ENCODE measurements at regions not wholly inside any gene's neighbourhood (a gene's known extent, or its start where the extent isn't known, plus 50 kb on each side); places are given as distances from the start of the nearest gene placed in this dataset.

- TF ChIP-seq PPARA (CRISPR knock-in tag; IDR thresholded peaks at IDR 0.05; ENCODE audit: borderline replicate concordance) (no peak), CSRNP3 (CRISPR knock-in tag; IDR thresholded peaks at IDR 0.05) (no peak), CSDC2 (CRISPR knock-in tag; IDR thresholded peaks at IDR 0.05) (no peak), ZFP30 (CRISPR knock-in tag; IDR thresholded peaks at IDR 0.05) (no peak), BACH2 (CRISPR knock-in tag; IDR thresholded peaks at IDR 0.05; ENCODE audit: borderline replicate concordance) (no peak), RARB (CRISPR knock-in tag; IDR thresholded peaks at IDR 0.05) (no peak), ZNF565 (CRISPR knock-in tag; conservative IDR thresholded peaks at IDR 0.05; ENCODE audit: low read depth) (no peak), ZFP3 (CRISPR knock-in tag; IDR thresholded peaks at IDR 0.05) (no peak), GLIS3 (CRISPR knock-in tag; IDR thresholded peaks at IDR 0.05) (no peak), ZNF8 (CRISPR knock-in tag; IDR thresholded peaks at IDR 0.05) (no peak), ARNTL (CRISPR knock-in tag; IDR thresholded peaks at IDR 0.05; ENCODE audit: borderline replicate concordance, low read depth) (no peak), TSHZ2 (CRISPR knock-in tag; IDR thresholded peaks at IDR 0.05) (no peak), ISL1 (CRISPR knock-in tag; IDR thresholded peaks at IDR 0.05) (no peak), PATZ1 (CRISPR knock-in tag; IDR thresholded peaks at IDR 0.05; ENCODE audit: borderline replicate concordance) (no peak), ZC3H10 (CRISPR knock-in tag; IDR thresholded peaks at IDR 0.05) (no peak), POU6F1 (CRISPR knock-in tag; IDR thresholded peaks at IDR 0.05; ENCODE audit: borderline replicate concordance, low read depth) (no peak), SNAI2 (CRISPR knock-in tag; IDR thresholded peaks at IDR 0.05) (no peak), CREB5 (CRISPR knock-in tag; IDR thresholded peaks at IDR 0.05; ENCODE audit: low read depth) (no peak), TCF4 (CRISPR knock-in tag; IDR thresholded peaks at IDR 0.05; ENCODE audit: borderline replicate concordance) (no peak)
Measured at GRCh38 chr9:105065098-105066088, 137.4 kb upstream of the ABCA1 start.

GRCh38 chr9:105066275-105066865 is 138.4 kb upstream of the ABCA1 start:
- ATAC-seq: no peak
- no peak for TF ChIP-seq ZNF565 (CRISPR knock-in tag; conservative IDR thresholded peaks at IDR 0.05; ENCODE audit: low read depth)
- no peak for TF ChIP-seq ZC3H10 (CRISPR knock-in tag; IDR thresholded peaks at IDR 0.05)
- no peak for TF ChIP-seq OSR1 (CRISPR knock-in tag; IDR thresholded peaks at IDR 0.05)

More at GRCh38 chr9:105065098-105066088, 137.4 kb upstream of the ABCA1 start:
- no peak for ATAC-seq
